Keratinocyte (primary cell): ENCODE measurements at regions not wholly inside any gene's neighbourhood (a gene's known extent, or its start where the extent isn't known, plus 50 kb on each side); places are given as distances from the start of the nearest gene placed in this dataset.

Source experiments
- DNase-seq: peaks from one replicate; pipeline ENCODE4 v3.0.0-alpha.2; 2011; ENCODE audit warnings: low read depth, missing footprints, low spot score
- FAIRE-seq: peaks from 2 replicates; lab custom pipeline; 2011; peaks lifted over from hg19 to GRCh38; lab: Jason Lieb, UNC
- H2AFZ ChIP-seq: 2 replicates; pipeline ENCODE4 v1.6.0; 2012; ENCODE audit warnings: low read length, control low read depth, inconsistent platforms; ENCODE audit not compliant: control insufficient read depth
- H3K27ac ChIP-seq: 2 replicates; pipeline ENCODE4 v1.5.1; 2011; ENCODE audit warnings: low read length; ENCODE audit not compliant: control insufficient read depth, insufficient read depth
- H3K27me3 ChIP-seq: 3 replicates; pipeline ENCODE4 v1.6.0; 2011; ENCODE audit warnings: low read length; ENCODE audit not compliant: control insufficient read depth, insufficient read depth; ENCODE audit errors: extremely low read depth
- H3K36me3 ChIP-seq, 2 experiments: 2 replicates in 1 of 2; 3 replicates in 1 of 2; pipeline ENCODE4 v1.5.1; 2011; ENCODE audit warnings: low read length in 2 of 2, mild to moderate bottlenecking in 1 of 2; ENCODE audit not compliant: control insufficient read depth in 2 of 2, insufficient read depth in 2 of 2; ENCODE audit errors: extremely low read depth in 1 of 2
- H3K4me1 ChIP-seq: 3 replicates; pipeline ENCODE4 v1.5.1; 2011; ENCODE audit warnings: low read length; ENCODE audit not compliant: control insufficient read depth, insufficient read depth; ENCODE audit errors: extremely low read depth
- H3K4me2 ChIP-seq: 3 replicates; pipeline ENCODE4 v1.6.0; 2011; ENCODE audit warnings: low read depth, low read length; ENCODE audit not compliant: control insufficient read depth, insufficient read depth; ENCODE audit errors: extremely low read depth
- H3K4me3 ChIP-seq, 3 experiments: fragments of 200-600 bp in 1 of 3; sonication (generic) in 1 of 3; 2 replicates in 2 of 3; 3 replicates in 1 of 3; pipeline ENCODE4 v1.5.1; 2011 to 2016; ENCODE audit warnings: low read length in 3 of 3, mild to moderate bottlenecking in 3 of 3, control low read depth in 2 of 3, inconsistent platforms in 1 of 3, low read depth in 1 of 3, mixed read lengths in 1 of 3, mixed run types in 1 of 3, moderate library complexity in 1 of 3; ENCODE audit not compliant: control insufficient read depth in 2 of 3, insufficient read depth in 2 of 3; ENCODE audit errors: extremely low read depth in 1 of 3
- H3K79me2 ChIP-seq: 2 replicates; pipeline ENCODE4 v1.6.0; 2012; ENCODE audit warnings: low read length; ENCODE audit not compliant: control insufficient read depth, insufficient read depth
- H3K9ac ChIP-seq: 3 replicates; pipeline ENCODE4 v1.6.0; 2011; ENCODE audit warnings: low read length; ENCODE audit not compliant: control insufficient read depth, insufficient read depth; ENCODE audit errors: extremely low read depth
- H3K9me1 ChIP-seq: 3 replicates; pipeline ENCODE4 v1.6.0; 2011; ENCODE audit warnings: low read length; ENCODE audit not compliant: control insufficient read depth, insufficient read depth; ENCODE audit errors: extremely low read depth
- H3K9me3 ChIP-seq: 2 replicates; pipeline ENCODE4 v1.5.1; 2012; ENCODE audit warnings: low read depth, low read length; ENCODE audit not compliant: control insufficient read depth
- H4K20me1 ChIP-seq: 3 replicates; pipeline ENCODE4 v1.6.0; 2011; ENCODE audit warnings: low read length; ENCODE audit not compliant: control insufficient read depth, insufficient read depth; ENCODE audit errors: extremely low read depth
- EZH2 ChIP-seq: IDR thresholded peaks from one replicate; pipeline ENCODE4 v1.6.1; 2012; ENCODE audit warnings: inconsistent platforms, mild to moderate bottlenecking, low read length, moderate library complexity
- dilution Hi-C: fragments of 300-500 bp; cut with MboI; formaldehyde crosslinking; loops from one replicate; pipeline ENCODE4 v1.7.0; 2020; ENCODE audit warnings: low sequenced_read_pairs; ENCODE audit not compliant: extremely low pct_ligation_motif_present
- TF ChIP-seq, protein P1 (sequence below), 3 experiments: IDR thresholded peaks in 1 of 3; conservative IDR thresholded peaks in 1 of 3; optimal IDR thresholded peaks in 1 of 3; 2 replicates in 2 of 3; 3 replicates in 1 of 3; pipeline versions ENCODE3 to v1.5.1; 2011; ENCODE audit warnings: low read length in 3 of 3, mild to moderate bottlenecking in 3 of 3, moderate library complexity in 2 of 3, control low read depth in 1 of 3, inconsistent platforms in 1 of 3; ENCODE audit not compliant: insufficient read depth in 2 of 3; ENCODE audit errors: extremely low read depth in 1 of 3

DNA sequence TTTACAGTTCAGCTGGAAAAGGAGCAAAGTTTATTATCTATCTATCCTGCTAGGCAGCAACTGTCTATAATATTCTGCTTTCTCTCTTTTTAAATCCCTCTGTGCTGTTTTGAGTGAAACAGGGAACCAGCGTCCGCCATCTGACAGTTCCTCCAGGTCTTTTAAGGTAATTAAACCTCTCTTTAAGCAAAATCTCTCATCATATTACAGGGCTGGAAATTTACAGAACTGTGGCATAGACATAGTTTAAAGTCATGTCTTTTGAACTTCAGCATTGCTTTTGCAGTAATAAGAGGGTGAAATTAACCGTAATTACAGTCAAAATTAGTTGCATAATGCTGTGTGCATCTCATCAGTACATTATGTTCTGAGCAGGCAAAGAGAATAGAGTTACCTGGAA lies 263.4 kb upstream of the KCNMB2 start:
- no peaks in the 10 kb centered on the region for H4K20me1 ChIP-seq
- no peak for DNase-seq
- H3K9me1 ChIP-seq, result no peaks in the 10 kb centered on the region
- no peak for FAIRE-seq
- no peaks in the 10 kb centered on the region for H3K36me3 ChIP-seq
- no peaks in the 10 kb centered on the region for H3K79me2 ChIP-seq
- H3K27me3 ChIP-seq, result no peaks in the 10 kb centered on the region
- H3K9ac ChIP-seq, result no peak overlapping the region
- H2AFZ ChIP-seq, result no peak overlapping the region
- H3K4me2 ChIP-seq, result no peak overlapping the region
- H3K4me3 ChIP-seq, result no peak overlapping the region
- no peak overlapping the region for H3K27ac ChIP-seq
- H3K9me3 ChIP-seq, result no peaks in the 10 kb centered on the region
- no peaks in the 10 kb centered on the region for H3K4me1 ChIP-seq
- TF ChIP-seq, protein P1, sequence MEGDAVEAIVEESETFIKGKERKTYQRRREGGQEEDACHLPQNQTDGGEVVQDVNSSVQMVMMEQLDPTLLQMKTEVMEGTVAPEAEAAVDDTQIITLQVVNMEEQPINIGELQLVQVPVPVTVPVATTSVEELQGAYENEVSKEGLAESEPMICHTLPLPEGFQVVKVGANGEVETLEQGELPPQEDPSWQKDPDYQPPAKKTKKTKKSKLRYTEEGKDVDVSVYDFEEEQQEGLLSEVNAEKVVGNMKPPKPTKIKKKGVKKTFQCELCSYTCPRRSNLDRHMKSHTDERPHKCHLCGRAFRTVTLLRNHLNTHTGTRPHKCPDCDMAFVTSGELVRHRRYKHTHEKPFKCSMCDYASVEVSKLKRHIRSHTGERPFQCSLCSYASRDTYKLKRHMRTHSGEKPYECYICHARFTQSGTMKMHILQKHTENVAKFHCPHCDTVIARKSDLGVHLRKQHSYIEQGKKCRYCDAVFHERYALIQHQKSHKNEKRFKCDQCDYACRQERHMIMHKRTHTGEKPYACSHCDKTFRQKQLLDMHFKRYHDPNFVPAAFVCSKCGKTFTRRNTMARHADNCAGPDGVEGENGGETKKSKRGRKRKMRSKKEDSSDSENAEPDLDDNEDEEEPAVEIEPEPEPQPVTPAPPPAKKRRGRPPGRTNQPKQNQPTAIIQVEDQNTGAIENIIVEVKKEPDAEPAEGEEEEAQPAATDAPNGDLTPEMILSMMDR (optimal IDR thresholded peaks at IDR 0.05 in 1 of 3, IDR thresholded peaks at IDR 0.05 in 1 of 3, conservative IDR thresholded peaks at IDR 0.05 in 1 of 3; ENCODE audit: extremely low read depth in 1 of 3, insufficient read depth in 2 of 3, low read length in 3 of 3), result no peak
- no peak for TF ChIP-seq EZH2
- dilution Hi-C loops, result no loop called here

DNA sequence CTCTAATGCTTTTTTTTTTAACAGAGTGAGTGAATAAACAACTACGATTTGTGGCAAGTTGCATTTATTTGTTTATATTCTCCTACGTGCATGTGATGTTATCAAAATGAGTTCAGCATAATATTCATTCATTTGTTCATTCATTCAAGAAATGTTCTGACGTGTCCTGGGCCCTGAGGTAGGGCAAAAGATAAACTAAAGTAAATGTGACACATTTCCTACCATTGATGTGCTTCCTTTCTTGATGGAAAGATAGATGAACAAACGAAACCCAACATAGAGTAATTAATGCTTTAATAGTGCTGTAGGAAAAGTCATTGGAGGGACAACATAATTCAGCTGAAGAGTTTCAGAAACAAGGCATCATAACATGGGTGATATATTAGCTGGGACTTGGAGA lies 261.5 kb upstream of the KCNMB2 start:
- Histone ChIP-seq H3K4me1 (no peaks in the 10 kb centered on the region), H3K9ac (no peak overlapping the region), H2AFZ (no peak overlapping the region), H3K27ac (no peak overlapping the region), H3K79me2 (no peaks in the 10 kb centered on the region), H3K9me1 (no peaks in the 10 kb centered on the region), H3K36me3 (no peaks in the 10 kb centered on the region), H4K20me1 (no peaks in the 10 kb centered on the region), H3K4me3 (no peak overlapping the region), H3K9me3 (peaks cover 3% of the 10 kb centered on the region), H3K4me2 (no peak overlapping the region), H3K27me3 (no peaks in the 10 kb centered on the region)
- dilution Hi-C loops, result no loop called here
- TF ChIP-seq, protein P1 (optimal IDR thresholded peaks at IDR 0.05 in 1 of 3, IDR thresholded peaks at IDR 0.05 in 1 of 3, conservative IDR thresholded peaks at IDR 0.05 in 1 of 3; ENCODE audit: extremely low read depth in 1 of 3, insufficient read depth in 2 of 3, low read length in 3 of 3), result no peak
- no peak for TF ChIP-seq EZH2
- no peak for DNase-seq
- FAIRE-seq, result no peak
